HEK293 (cell line): ENCODE measurements at regions not wholly inside any gene's neighbourhood (a gene's known extent, or its start where the extent isn't known, plus 50 kb on each side); places are given as distances from the start of the nearest gene placed in this dataset.

Experiments used
- CTCF ChIA-PET: fragments of 350-600 bp; formaldehyde crosslinking; extraction: SDS; loops from one replicate; lab custom pipeline; 2021; ENCODE audit warnings: antibody characterized with exemption; lab: Yijun Ruan, JAX
- POLR2A ChIA-PET: fragments of 300-600 bp; formaldehyde crosslinking; extraction: SDS; loops from one replicate; lab custom pipeline; 2020; ENCODE audit warnings: antibody characterized with exemption, inconsistent platforms; lab: Yijun Ruan, JAX
- H3K27ac ChIP-seq: fragments of 200-500 bp; sonication (Bioruptor generic); 2 replicates; pipeline ENCODE4 v1.5.1; 2014; ENCODE audit warnings: low read depth, low read length, control low read depth, inconsistent platforms; ENCODE audit errors: extremely low read depth
- H3K36me3 ChIP-seq, 2 experiments: fragments of 200-500 bp in 1 of 2; sonication (Bioruptor generic) in 1 of 2; 1 replicate in 1 of 2; 2 replicates in 1 of 2; pipeline ENCODE4 v1.5.1; 2014 to 2017; ENCODE audit warnings: inconsistent platforms in 2 of 2, low read length in 2 of 2; ENCODE audit not compliant: control insufficient read depth in 2 of 2, insufficient read depth in 1 of 2
- H3K4me1 ChIP-seq: fragments of 200-500 bp; sonication (Bioruptor generic); 2 replicates; pipeline ENCODE4 v1.5.1; 2014; ENCODE audit warnings: mild to moderate bottlenecking, low read length, inconsistent platforms; ENCODE audit not compliant: control insufficient read depth, insufficient read depth
- H3K4me3 ChIP-seq: 2 replicates; pipeline ENCODE4 v1.5.1; 2011; ENCODE audit warnings: low read depth, mild to moderate bottlenecking, control low read depth, low read length, moderate library complexity
- H3K9me3 ChIP-seq: fragments of 200-500 bp; sonication (Bioruptor generic); 2 replicates; pipeline ENCODE4 v1.5.1; 2014; ENCODE audit warnings: low read depth, low read length, inconsistent platforms; ENCODE audit not compliant: control insufficient read depth, insufficient read depth
- BCL11B ChIP-seq: fragments of 450-650 bp; formaldehyde crosslinking; IDR thresholded peaks from 2 replicates; pipeline ENCODE4 v1.5.1; 2016; ENCODE audit warnings: low read depth, missing biosample characterization, missing genetic modification characterization
- BCL6B ChIP-seq: fragments of 450-650 bp; formaldehyde crosslinking; IDR thresholded peaks from 2 replicates; pipeline ENCODE4 v1.5.1; 2017; ENCODE audit warnings: missing biosample characterization, missing genetic modification characterization
- FEZF1 ChIP-seq: fragments of 450-650 bp; formaldehyde crosslinking; IDR thresholded peaks from 2 replicates; pipeline ENCODE4 v1.5.1; 2016; ENCODE audit warnings: missing biosample characterization, missing genetic modification characterization
- KLF8 ChIP-seq: fragments of 450-650 bp; formaldehyde crosslinking; IDR thresholded peaks from 2 replicates; pipeline ENCODE4 v1.5.1; 2016; ENCODE audit warnings: missing biosample characterization, missing genetic modification characterization
- PATZ1 ChIP-seq: fragments of 450-650 bp; formaldehyde crosslinking; IDR thresholded peaks from 2 replicates; pipeline ENCODE4 v1.5.1; 2016; ENCODE audit warnings: missing biosample characterization, missing genetic modification characterization
- RBAK ChIP-seq: fragments of 450-650 bp; formaldehyde crosslinking; IDR thresholded peaks from 2 replicates; pipeline ENCODE4 v1.5.1; 2016; ENCODE audit warnings: missing biosample characterization, missing genetic modification characterization
- SALL2 ChIP-seq: fragments of 450-650 bp; formaldehyde crosslinking; IDR thresholded peaks from 2 replicates; pipeline ENCODE4 v1.5.0; 2017; ENCODE audit warnings: missing biosample characterization, mild to moderate bottlenecking, missing genetic modification characterization, borderline replicate concordance
- ZFP3 ChIP-seq: fragments of 450-650 bp; formaldehyde crosslinking; IDR thresholded peaks from 2 replicates; pipeline ENCODE4 v1.5.1; 2016; ENCODE audit warnings: low read depth, missing biosample characterization, missing genetic modification characterization
- ZFP41 ChIP-seq: fragments of 450-650 bp; formaldehyde crosslinking; IDR thresholded peaks from 2 replicates; pipeline ENCODE4 v1.5.1; 2016; ENCODE audit warnings: missing biosample characterization, missing genetic modification characterization, borderline replicate concordance
- ZIC2 ChIP-seq: fragments of 450-650 bp; formaldehyde crosslinking; IDR thresholded peaks from 2 replicates; pipeline ENCODE4 v1.5.1; 2016; ENCODE audit warnings: missing biosample characterization, missing genetic modification characterization
- ZNF133 ChIP-seq: fragments of 450-650 bp; formaldehyde crosslinking; IDR thresholded peaks from 2 replicates; pipeline ENCODE4 v1.5.1; 2016; ENCODE audit warnings: missing biosample characterization, missing genetic modification characterization
- ZNF16 ChIP-seq: fragments of 450-650 bp; formaldehyde crosslinking; IDR thresholded peaks from 2 replicates; pipeline ENCODE4 v1.5.1; 2016; ENCODE audit warnings: low read depth, missing biosample characterization, missing genetic modification characterization
- ZNF174 ChIP-seq: fragments of 450-650 bp; formaldehyde crosslinking; IDR thresholded peaks from 2 replicates; pipeline ENCODE4 v1.5.0; 2017; ENCODE audit warnings: missing biosample characterization, mild to moderate bottlenecking, missing genetic modification characterization
- ZNF184 ChIP-seq: fragments of 450-650 bp; IDR thresholded peaks from 2 replicates; pipeline ENCODE4 v1.5.1; 2018; ENCODE audit warnings: missing biosample characterization, mild to moderate bottlenecking, missing genetic modification characterization
- ZNF311 ChIP-seq: fragments of 450-650 bp; formaldehyde crosslinking; IDR thresholded peaks from 2 replicates; pipeline ENCODE4 v1.5.1; 2017; ENCODE audit warnings: missing biosample characterization, missing genetic modification characterization, borderline replicate concordance
- ZNF335 ChIP-seq: fragments of 450-650 bp; formaldehyde crosslinking; conservative IDR thresholded peaks from 2 replicates; pipeline ENCODE4 v1.5.1; 2016; ENCODE audit warnings: missing biosample characterization, missing genetic modification characterization
- ZNF362 ChIP-seq: fragments of 450-650 bp; formaldehyde crosslinking; IDR thresholded peaks from 2 replicates; pipeline ENCODE4 v1.5.1; 2016; ENCODE audit warnings: missing biosample characterization, missing genetic modification characterization
- ZNF544 ChIP-seq: fragments of 450-650 bp; formaldehyde crosslinking; IDR thresholded peaks from 2 replicates; pipeline ENCODE4 v1.5.0; 2017; ENCODE audit warnings: missing biosample characterization, missing genetic modification characterization
- ZNF600 ChIP-seq: fragments of 450-650 bp; formaldehyde crosslinking; IDR thresholded peaks from 2 replicates; pipeline ENCODE4 v1.5.1; 2016; ENCODE audit warnings: missing biosample characterization, missing genetic modification characterization
- ZNF692 ChIP-seq: fragments of 450-650 bp; formaldehyde crosslinking; IDR thresholded peaks from 2 replicates; pipeline ENCODE4 v1.5.1; 2016; ENCODE audit warnings: missing biosample characterization, missing genetic modification characterization
- ZXDB ChIP-seq: fragments of 450-650 bp; formaldehyde crosslinking; IDR thresholded peaks from 2 replicates; pipeline ENCODE4 v1.5.1; 2016; ENCODE audit warnings: missing biosample characterization, missing genetic modification characterization
- TF ChIP-seq, protein P1 (sequence below): fragments of 450-650 bp; formaldehyde crosslinking; IDR thresholded peaks from 2 replicates; pipeline ENCODE4 v1.5.1; 2016; ENCODE audit warnings: missing biosample characterization, missing genetic modification characterization, low read depth

DNA sequence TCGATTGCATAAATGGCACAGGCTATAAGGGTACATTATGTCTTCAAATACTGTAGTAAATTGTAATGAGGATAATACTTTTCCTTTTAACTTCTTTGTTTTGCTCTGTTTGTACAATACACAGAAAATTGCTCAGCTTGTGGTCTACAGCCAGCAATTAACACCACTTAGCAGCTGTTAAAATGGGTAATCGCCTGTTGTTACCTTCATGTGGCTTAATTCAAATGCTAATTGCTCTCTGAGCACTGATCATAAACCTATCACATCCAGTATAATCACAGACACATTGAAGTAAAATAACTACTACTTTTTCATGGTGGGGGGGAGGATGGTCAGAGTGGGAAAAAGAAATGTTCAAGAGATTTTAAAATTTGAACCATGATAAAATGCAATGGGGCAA lies 1164.1 kb upstream of the CNTN5 start:
- Histone ChIP-seq H3K36me3 (no peaks in the 10 kb centered on the region), H3K27ac (no peak overlapping the region), H3K4me3 (no peak overlapping the region), H3K9me3 (no peaks in the 10 kb centered on the region), H3K4me1 (no peaks in the 10 kb centered on the region)
- CTCF ChIA-PET: no interaction called here
- POLR2A ChIA-PET: no interaction called here
- TF ChIP-seq ZIC2 (tag by site-specific recombination) (no peak), ZNF600 (tag by site-specific recombination) (no peak), ZNF544 (tag by site-specific recombination) (no peak), ZNF133 (no peak), ZNF174 (tag by site-specific recombination) (no peak), PATZ1 (tag by site-specific recombination) (no peak), BCL6B (tag by site-specific recombination) (no peak), SALL2 (tag by site-specific recombination) (no peak), FEZF1 (tag by site-specific recombination) (no peak), ZNF362 (no peak), ZNF335 (tag by site-specific recombination) (no peak), ZNF16 (tag by site-specific recombination) (no peak), ZFP41 (tag by site-specific recombination) (no peak), ZNF184 (tag by site-specific recombination) (no peak), ZNF311 (tag by site-specific recombination) (no peak)
- TF ChIP-seq, protein P1, sequence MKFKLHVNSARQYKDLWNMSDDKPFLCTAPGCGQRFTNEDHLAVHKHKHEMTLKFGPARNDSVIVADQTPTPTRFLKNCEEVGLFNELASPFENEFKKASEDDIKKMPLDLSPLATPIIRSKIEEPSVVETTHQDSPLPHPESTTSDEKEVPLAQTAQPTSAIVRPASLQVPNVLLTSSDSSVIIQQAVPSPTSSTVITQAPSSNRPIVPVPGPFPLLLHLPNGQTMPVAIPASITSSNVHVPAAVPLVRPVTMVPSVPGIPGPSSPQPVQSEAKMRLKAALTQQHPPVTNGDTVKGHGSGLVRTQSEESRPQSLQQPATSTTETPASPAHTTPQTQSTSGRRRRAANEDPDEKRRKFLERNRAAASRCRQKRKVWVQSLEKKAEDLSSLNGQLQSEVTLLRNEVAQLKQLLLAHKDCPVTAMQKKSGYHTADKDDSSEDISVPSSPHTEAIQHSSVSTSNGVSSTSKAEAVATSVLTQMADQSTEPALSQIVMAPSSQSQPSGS: no peak

- H3K36me3 ChIP-seq: no peaks in the 10 kb centered on the region
- ChIA-PET POLR2A (no interaction called here), CTCF (no interaction called here)
- no peaks in the 10 kb centered on the region for H3K9me3 ChIP-seq
- no peak overlapping the region for H3K4me3 ChIP-seq
- no peak for TF ChIP-seq BCL11B (tag by site-specific recombination)
- TF ChIP-seq ZNF692 (tag by site-specific recombination): no peak
- TF ChIP-seq ZXDB: no peak
- no peak for TF ChIP-seq RBAK (tag by site-specific recombination)
- TF ChIP-seq KLF8 (tag by site-specific recombination): no peak
- no peak for TF ChIP-seq ZFP3 (tag by site-specific recombination)
- no peak overlapping the region for H3K27ac ChIP-seq
- H3K4me1 ChIP-seq: no peaks in the 10 kb centered on the region
Observed at GRCh38 chr11:97860237-97860636, 1160.5 kb upstream of the CNTN5 start.
